ENCODE measurements at regions not wholly inside any gene's neighbourhood (a gene's known extent, or its start where the extent isn't known, plus 50 kb on each side); places are given as distances from the start of the nearest gene placed in this dataset.

- POLR2A ChIA-PET: interaction anchor here (0.8 to 1.4 kb wide), 3 partner anchors 9 to 32 kb away, joined by 3 to 7 read pairs (median 3); no protein-coding TSS in a partner anchor
- intact Hi-C loops (cut with micrococcal nuclease): no loop called here
- peaks cover 16% of the 10 kb centered on the region for H3K4me1 Mint-ChIP-seq (ENCODE audit: insufficient read depth, unreplicated experiment)
- no TSS peak for BruUV-seq (replicated peaks)
- H3K27me3 Mint-ChIP-seq (ENCODE audit: insufficient read depth, unreplicated experiment): no peaks in the 10 kb centered on the region
- CTCF ChIA-PET: interaction anchor here (0.5 kb wide), 1 partner anchor 162 kb away, joined by 4 read pairs; no protein-coding TSS in a partner anchor
- TF ChIP-seq CTCF (IDR thresholded peaks at IDR 0.05; ENCODE audit: unreplicated experiment): no peak
- H3K9me3 Mint-ChIP-seq (ENCODE audit: unreplicated experiment): peaks cover 8% of the 10 kb centered on the region
- H3K27ac Mint-ChIP-seq (ENCODE audit: low read depth, unreplicated experiment): no peak overlapping the region
- no peak for DNase-seq (ENCODE audit: unreplicated experiment)
- H3K36me3 Mint-ChIP-seq (ENCODE audit: insufficient read depth, unreplicated experiment): no peaks in the 10 kb centered on the region
- no peak overlapping the region for H3K4me3 Mint-ChIP-seq (ENCODE audit: unreplicated experiment)
Measured at GRCh38 chr1:222919478-222919865, 104.6 kb downstream of the DISP1 start.

GRCh38 chr1:222920169-222920568, 105.3 kb downstream of the DISP1 start:
- Mint-ChIP-seq H3K4me3 (ENCODE audit: unreplicated experiment) (no peak overlapping the region), H3K9me3 (ENCODE audit: unreplicated experiment) (peaks cover 8% of the 10 kb centered on the region), H3K27ac (ENCODE audit: low read depth, unreplicated experiment) (no peak overlapping the region), H3K4me1 (ENCODE audit: insufficient read depth, unreplicated experiment) (peaks cover 13% of the 10 kb centered on the region), H3K36me3 (ENCODE audit: insufficient read depth, unreplicated experiment) (no peaks in the 10 kb centered on the region), H3K27me3 (ENCODE audit: insufficient read depth, unreplicated experiment) (no peaks in the 10 kb centered on the region)
- intact Hi-C loops (cut with micrococcal nuclease): no loop called here
- BruUV-seq (replicated peaks): no TSS peak
- TF ChIP-seq CTCF (IDR thresholded peaks at IDR 0.05; ENCODE audit: unreplicated experiment): no peak
- ChIA-PET POLR2A (interaction anchor here (1.1 kb wide), 1 partner anchor 10 kb away, joined by 7 read pairs; no protein-coding TSS in a partner anchor), CTCF (interaction anchor here (0.5 kb wide), 1 partner anchor 161 kb away, joined by 4 read pairs; no protein-coding TSS in a partner anchor)
- DNase-seq (ENCODE audit: unreplicated experiment): no peak

GRCh38 chr1:222921945-222922344, 107.1 kb downstream of the DISP1 start:
- DNase-seq (ENCODE audit: unreplicated experiment): no peak
- ChIA-PET CTCF (interaction anchor here (0.6 to 0.7 kb wide), 3 partner anchors 106 to 803 kb away, joined by 3 read pairs; no protein-coding TSS in a partner anchor), POLR2A (no interaction called here)
- TF ChIP-seq CTCF (IDR thresholded peaks at IDR 0.05; ENCODE audit: unreplicated experiment): no peak
- Mint-ChIP-seq H3K4me3 (ENCODE audit: unreplicated experiment) (no peak overlapping the region), H3K27me3 (ENCODE audit: insufficient read depth, unreplicated experiment) (no peaks in the 10 kb centered on the region), H3K4me1 (ENCODE audit: insufficient read depth, unreplicated experiment) (peaks cover 7% of the 10 kb centered on the region), H3K9me3 (ENCODE audit: unreplicated experiment) (peaks cover 6% of the 10 kb centered on the region), H3K27ac (ENCODE audit: low read depth, unreplicated experiment) (no peak overlapping the region), H3K36me3 (ENCODE audit: insufficient read depth, unreplicated experiment) (no peaks in the 10 kb centered on the region)
- BruUV-seq (replicated peaks): no TSS peak
- intact Hi-C loops (cut with micrococcal nuclease): no loop called here

- intact Hi-C loops (cut with micrococcal nuclease): no loop called here
- ChIA-PET POLR2A (no interaction called here), CTCF (interaction anchor here (1.2 kb wide), 1 partner anchor 59 kb away, joined by 3 read pairs; no protein-coding TSS in a partner anchor)
- Mint-ChIP-seq H3K27ac (ENCODE audit: low read depth, unreplicated experiment) (no peak overlapping the region), H3K36me3 (ENCODE audit: insufficient read depth, unreplicated experiment) (no peaks in the 10 kb centered on the region), H3K4me1 (ENCODE audit: insufficient read depth, unreplicated experiment) (peaks cover 7% of the 10 kb centered on the region), H3K4me3 (ENCODE audit: unreplicated experiment) (no peak overlapping the region), H3K9me3 (ENCODE audit: unreplicated experiment) (no peaks in the 10 kb centered on the region), H3K27me3 (ENCODE audit: insufficient read depth, unreplicated experiment) (no peaks in the 10 kb centered on the region)
- BruUV-seq (replicated peaks): no TSS peak
- DNase-seq (ENCODE audit: unreplicated experiment): no peak
- TF ChIP-seq CTCF (IDR thresholded peaks at IDR 0.05; ENCODE audit: unreplicated experiment): no peak
Measured at GRCh38 chr1:222923506-222923905, 108.7 kb downstream of the DISP1 start.

Measured in MCF 10A (cell line).